ENCODE measurements at regions not wholly inside any gene's neighbourhood (a gene's known extent, or its start where the extent isn't known, plus 50 kb on each side); places are given as distances from the start of the nearest gene placed in this dataset.

- H3K4me3 ChIP-seq (replicated peaks; ENCODE audit: low read depth, low read length), result no peak overlapping the region
- no peak for DNase-seq (ENCODE audit: low read depth)
- no peak for TF ChIP-seq CTCF (IDR thresholded peaks at IDR 0.05; ENCODE audit: low read length, missing control alignments)
Observed at GRCh38 chr2:4866198-4866597, 826.0 kb upstream of the SOX11 start.

GRCh38 chr2:4868466-4868865, 823.7 kb upstream of the SOX11 start:
- TF ChIP-seq CTCF (IDR thresholded peaks at IDR 0.05; ENCODE audit: low read length, missing control alignments), result no peak
- no peak for DNase-seq (ENCODE audit: low read depth)

GRCh38 chr2:4869154-4869553, 823.0 kb upstream of the SOX11 start:
- no peak for DNase-seq (ENCODE audit: low read depth)
- no peak overlapping the region for H3K4me3 ChIP-seq (replicated peaks; ENCODE audit: low read depth, low read length)
- TF ChIP-seq CTCF (IDR thresholded peaks at IDR 0.05; ENCODE audit: low read length, missing control alignments), result no peak

More at GRCh38 chr2:4868466-4868865, 823.7 kb upstream of the SOX11 start:
- no peak overlapping the region for H3K4me3 ChIP-seq (replicated peaks; ENCODE audit: low read depth, low read length)

GRCh38 chr2:4873364-4873763, 818.8 kb upstream of the SOX11 start:
- no peak overlapping the region for H3K4me3 ChIP-seq (replicated peaks; ENCODE audit: low read depth, low read length)
- no peak for TF ChIP-seq CTCF (IDR thresholded peaks at IDR 0.05; ENCODE audit: low read length, missing control alignments)
- DNase-seq (ENCODE audit: low read depth), result no peak

- DNase-seq (ENCODE audit: low read depth), result no peak
- H3K4me3 ChIP-seq (replicated peaks; ENCODE audit: low read depth, low read length), result no peak overlapping the region
- TF ChIP-seq CTCF (IDR thresholded peaks at IDR 0.05; ENCODE audit: low read length, missing control alignments), result no peak
Observed at GRCh38 chr2:4873876-4874593, 818.1 kb upstream of the SOX11 start.

GRCh38 chr2:4882421-4882820, 809.8 kb upstream of the SOX11 start:
- H3K4me3 ChIP-seq (replicated peaks; ENCODE audit: low read depth, low read length), result no peak overlapping the region
- TF ChIP-seq CTCF (IDR thresholded peaks at IDR 0.05; ENCODE audit: low read length, missing control alignments), result no peak

GRCh38 chr2:4882941-4883340, 809.2 kb upstream of the SOX11 start:
- DNase-seq (ENCODE audit: low read depth), result no peak
- no peak overlapping the region for H3K4me3 ChIP-seq (replicated peaks; ENCODE audit: low read depth, low read length)
- TF ChIP-seq CTCF (IDR thresholded peaks at IDR 0.05; ENCODE audit: low read length, missing control alignments), result no peak

More at GRCh38 chr2:4882421-4882820, 809.8 kb upstream of the SOX11 start:
- no peak for DNase-seq (ENCODE audit: low read depth)

All from fibroblast of pulmonary artery (primary cell).